Erythroblast (primary cell): ENCODE measurements at regions not wholly inside any gene's neighbourhood (a gene's known extent, or its start where the extent isn't known, plus 50 kb on each side); places are given as distances from the start of the nearest gene placed in this dataset.

ENCODE experiments used
- GATA1 ChIP-seq: IDR thresholded peaks from 2 replicates; pipeline ENCODE4 v1.6.1; 2011; ENCODE audit warnings: low read depth, mild to moderate bottlenecking, control low read depth, low read length, moderate library complexity
- POLR2A ChIP-seq: IDR thresholded peaks from 2 replicates; pipeline ENCODE4 v1.6.1; 2011; ENCODE audit warnings: mild to moderate bottlenecking, low read length

- TF ChIP-seq POLR2A, result no peak
- no peak for TF ChIP-seq GATA1
Observed at GRCh38 chr2:224308272-224308911, 93.5 kb downstream of the FAM124B start.
